LHCN-M2 (cell line): ENCODE measurements at regions not wholly inside any gene's neighbourhood (a gene's known extent, or its start where the extent isn't known, plus 50 kb on each side); places are given as distances from the start of the nearest gene placed in this dataset.

Source experiments
- DNase-seq: peaks from one replicate; pipeline ENCODE4 v3.0.0-alpha.2; 2012; ENCODE audit warnings: low read depth

- no peak for DNase-seq
These were observed 888.9 kb upstream of the GHITM start for GRCh38 chr10:83250396-83250795.

- DNase-seq: no peak
These were observed 887.1 kb upstream of the GHITM start for GRCh38 chr10:83252169-83252568.

DNA sequence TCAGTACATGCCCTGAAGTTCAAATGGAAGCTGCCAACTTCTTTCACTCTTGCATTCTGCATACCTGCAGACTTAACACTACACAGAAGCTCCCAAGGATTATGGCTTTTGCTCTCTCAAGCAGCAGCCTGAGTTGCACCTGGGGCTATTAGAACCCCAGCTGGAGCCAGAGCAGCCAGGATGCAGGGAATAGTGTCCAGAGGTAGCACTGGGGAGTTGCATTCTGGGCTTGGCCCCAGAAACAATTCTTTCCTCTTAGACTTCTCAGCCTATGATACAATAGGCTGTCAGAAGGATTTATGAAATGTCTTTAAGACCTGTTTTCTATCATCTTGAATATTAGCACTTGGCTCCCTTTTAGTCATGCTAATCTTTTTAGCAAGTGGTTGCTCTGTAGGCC, 886.7 kb upstream of the GHITM start:
- DNase-seq: no peak

GRCh38 chr10:83253011-83253671, 886.2 kb upstream of the GHITM start:
- no peak for DNase-seq

DNA sequence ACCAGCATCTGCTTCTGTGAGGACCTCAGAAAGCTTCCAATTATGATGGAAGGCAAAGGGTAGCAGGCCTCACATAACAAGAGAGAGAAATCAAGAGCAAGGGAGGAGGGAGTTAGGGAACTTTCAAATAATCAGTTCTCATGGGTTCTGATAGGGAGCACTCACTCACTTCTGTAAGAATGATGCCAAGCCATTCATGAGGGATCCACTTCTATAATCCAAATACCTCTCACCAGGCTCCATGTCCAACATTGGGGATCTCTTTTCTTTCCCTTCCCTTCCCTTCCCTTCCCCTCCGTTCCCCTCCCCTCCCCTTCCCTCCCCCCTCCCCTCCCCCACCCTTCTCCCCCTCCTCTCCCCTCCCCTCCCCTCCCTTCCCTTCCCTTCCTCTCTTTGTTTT, 884.6 kb upstream of the GHITM start:
- DNase-seq: no peak

DNA sequence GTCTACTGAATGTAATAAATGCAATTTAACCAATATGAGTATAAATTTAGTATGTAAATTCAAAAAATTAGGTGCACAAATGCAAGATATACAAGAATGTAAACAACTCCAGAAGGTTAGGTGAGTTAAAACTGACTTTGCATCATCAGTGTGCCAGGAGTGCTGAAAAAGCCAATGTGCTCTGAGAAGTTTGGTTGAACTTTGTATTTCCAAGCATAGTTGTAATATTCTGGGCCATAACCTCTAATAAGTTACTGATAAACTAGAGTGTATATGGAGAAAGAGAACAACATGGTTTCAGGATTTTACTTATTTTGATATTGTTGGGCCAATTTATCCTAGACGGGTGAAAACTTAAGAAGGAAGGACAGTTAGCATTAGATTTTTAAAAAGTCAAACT, 876.9 kb upstream of the GHITM start:
- DNase-seq: no peak

DNA sequence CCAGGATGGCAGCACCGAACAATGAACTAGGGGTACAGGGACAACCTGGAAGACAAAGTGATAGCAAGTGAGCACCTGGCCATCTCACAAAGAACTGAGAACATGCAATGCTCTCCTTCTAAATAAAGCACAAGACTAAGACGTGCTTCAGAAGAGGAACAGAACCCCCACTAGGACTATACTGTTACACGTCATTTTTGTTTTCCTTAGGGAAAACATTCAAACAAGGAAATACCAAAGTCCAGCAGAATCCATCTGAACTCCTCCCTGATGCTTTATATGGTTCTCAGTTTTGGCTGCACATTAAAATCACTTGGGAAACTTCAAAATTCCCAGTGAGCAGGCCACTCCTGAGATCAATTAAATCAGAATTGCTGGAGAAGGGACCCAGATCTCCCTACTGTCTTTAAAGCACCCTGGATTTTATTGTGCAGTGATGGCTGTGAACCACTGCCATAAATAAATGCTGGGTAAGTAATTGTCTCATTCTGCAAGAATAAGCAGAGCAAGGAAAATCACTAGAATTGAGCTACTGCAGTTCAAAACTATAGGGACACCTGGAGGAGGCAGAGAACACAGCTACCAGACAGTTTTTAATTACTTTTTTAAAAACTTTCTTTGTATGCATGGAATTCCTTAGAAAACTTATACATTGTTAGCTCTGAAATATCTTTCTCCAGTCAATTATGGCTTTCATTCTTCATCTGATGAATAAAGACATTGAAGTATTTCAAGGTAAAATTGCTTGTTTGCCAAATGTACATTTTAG, 866.5 kb upstream of the GHITM start:
- no peak for DNase-seq

DNA sequence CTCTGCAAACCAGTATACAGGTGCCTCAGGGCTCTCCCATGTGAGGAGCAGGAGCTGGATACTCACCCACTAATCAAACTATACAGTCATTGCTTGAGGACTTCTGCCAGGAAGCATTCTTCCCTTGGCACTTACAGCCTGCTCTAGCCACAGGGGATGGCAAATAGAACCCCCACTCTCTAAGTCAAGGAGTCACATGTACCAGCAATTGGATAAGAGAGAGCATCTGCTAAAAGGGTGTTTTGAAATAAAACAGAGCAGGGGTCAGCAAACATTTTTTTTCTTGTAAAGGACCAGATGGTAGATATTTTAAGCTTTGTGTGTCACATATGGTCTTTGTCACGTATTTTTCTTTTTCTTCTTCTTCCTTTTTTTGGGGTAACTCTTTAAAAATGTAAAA, 865.2 kb upstream of the GHITM start:
- DNase-seq: no peak

- no peak for DNase-seq
These were observed 862.3 kb upstream of the GHITM start for GRCh38 chr10:83276971-83277370.

DNA sequence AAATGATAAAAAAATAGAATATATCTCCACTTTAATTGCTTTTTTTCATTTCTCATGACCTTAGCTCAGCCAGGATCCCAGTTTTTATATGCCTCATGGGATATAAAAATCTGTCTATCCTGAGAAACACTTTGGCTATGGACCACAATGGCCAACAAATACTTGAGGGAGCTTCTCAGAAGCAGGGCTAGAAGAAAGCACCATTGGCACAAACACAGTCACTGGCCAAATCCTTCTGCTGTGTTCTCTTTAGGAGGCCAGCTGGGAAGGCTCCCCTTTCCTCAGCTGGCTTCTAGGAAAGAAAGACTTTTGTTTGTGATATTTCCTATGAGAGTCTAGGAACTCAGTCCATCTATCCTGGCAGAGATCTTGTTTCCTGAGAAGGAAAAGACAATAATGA, 856.2 kb upstream of the GHITM start:
- DNase-seq: no peak

- no peak for DNase-seq
These were observed 851.9 kb upstream of the GHITM start for GRCh38 chr10:83287374-83287773.

GRCh38 chr10:83289373-83289772, 849.9 kb upstream of the GHITM start:
- DNase-seq: no peak

GRCh38 chr10:83289948-83290347, 849.4 kb upstream of the GHITM start:
- no peak for DNase-seq

DNA sequence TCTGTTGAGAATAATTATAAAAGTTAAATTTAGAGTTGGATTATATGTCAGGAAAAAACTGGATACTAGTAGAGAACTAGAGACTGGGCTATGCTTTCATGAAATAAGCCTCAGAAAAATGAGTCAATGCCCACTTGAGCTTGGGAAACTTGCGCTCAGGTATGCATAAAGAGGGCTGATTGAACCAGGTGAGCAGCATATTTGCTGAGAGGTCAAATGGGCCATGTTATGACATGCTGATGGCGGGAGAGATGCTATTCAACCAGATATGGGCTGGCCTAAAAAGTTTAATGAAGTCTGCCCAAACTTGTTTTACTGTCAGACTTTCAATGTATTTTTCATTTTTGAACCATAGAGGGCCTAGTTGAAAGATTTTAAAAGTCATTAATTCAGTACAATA, 837.6 kb upstream of the GHITM start:
- no peak for DNase-seq

DNA sequence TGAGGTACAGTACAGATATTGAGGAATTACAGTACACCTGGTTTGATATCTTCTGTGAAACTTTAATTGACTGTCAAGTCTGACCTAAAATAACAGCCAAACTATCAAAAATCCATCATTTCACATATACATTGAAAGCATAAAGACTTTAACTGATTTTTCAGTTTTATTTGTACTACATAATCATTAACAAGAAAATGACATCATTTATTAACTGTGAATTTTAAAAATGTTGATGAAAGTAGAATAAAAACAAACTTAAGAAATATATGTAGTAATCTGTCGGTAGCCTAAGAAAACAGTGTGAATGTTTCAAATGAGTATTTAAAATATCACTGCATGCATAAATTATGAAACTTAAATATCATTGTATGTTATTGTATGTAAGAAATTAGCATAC, 836.7 kb upstream of the GHITM start:
- no peak for DNase-seq

- no peak for DNase-seq
These were observed 828.6 kb upstream of the GHITM start for GRCh38 chr10:83310688-83311087.

- DNase-seq: no peak
These were observed 826.7 kb upstream of the GHITM start for GRCh38 chr10:83312570-83312969.

DNA sequence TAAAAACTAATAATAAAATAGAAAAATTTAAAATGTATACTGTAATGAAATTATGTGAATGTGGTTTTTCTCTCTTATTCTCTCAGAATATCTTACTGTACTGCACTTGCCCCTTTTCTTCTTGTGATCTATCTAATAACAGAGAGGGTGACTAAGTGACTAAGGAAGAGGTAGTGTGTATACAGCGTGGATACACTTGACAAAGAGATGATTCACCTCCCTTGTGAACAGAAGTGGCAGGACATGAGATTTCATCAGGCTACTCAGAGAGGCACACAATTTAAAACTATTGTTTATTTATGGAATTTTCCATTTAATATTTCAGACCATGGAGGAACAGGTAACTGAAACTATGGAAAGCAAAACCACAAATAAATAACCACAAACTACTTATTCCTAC, 806.6 kb upstream of the GHITM start:
- DNase-seq: no peak

DNA sequence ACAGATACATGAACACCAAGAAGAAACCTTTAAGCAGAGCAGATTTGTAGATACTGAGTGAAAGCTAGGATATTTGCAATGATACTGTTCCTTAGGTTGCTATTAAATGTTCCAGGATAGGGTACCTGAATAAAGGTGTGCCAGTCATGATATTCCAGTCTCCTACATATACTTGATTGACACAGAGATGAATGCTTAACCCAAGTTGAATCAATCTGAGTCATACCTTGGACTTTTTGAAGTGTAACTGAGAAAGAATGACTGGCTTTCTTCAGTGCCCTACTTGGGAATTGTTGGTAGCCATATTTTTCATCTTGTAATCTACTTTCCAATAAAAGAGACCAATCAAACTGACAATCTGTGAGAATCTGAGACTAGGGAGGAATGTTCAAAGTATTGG, 805.7 kb upstream of the GHITM start:
- no peak for DNase-seq

GRCh38 chr10:83343676-83344075, 795.6 kb upstream of the GHITM start:
- DNase-seq: no peak

- no peak for DNase-seq
These were observed 792.9 kb upstream of the GHITM start for GRCh38 chr10:83346266-83346910.

- no peak for DNase-seq
These were observed 786.7 kb upstream of the GHITM start for GRCh38 chr10:83352588-83352987.

DNA sequence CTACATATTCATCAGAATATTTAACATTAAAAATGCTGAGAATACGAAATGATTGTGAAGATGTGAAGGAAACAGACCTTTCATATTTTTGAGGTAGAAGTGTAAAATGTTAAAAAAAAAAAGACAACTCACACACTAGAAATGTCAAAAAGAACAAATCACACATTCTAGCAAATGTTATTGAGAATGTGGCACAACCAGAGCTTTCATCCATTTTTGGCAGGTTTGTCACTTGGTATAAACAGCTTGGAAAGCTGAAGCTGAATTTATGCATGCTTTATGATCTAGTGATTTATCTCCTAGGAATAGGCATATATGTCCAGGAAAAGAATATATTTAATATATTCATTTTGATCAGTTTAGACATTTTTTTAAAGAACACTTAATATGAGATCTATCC, 784.9 kb upstream of the GHITM start:
- DNase-seq: no peak
